NCI-H2227 treated with DMSO at 0.1 percent for 48 hours (cell line): ENCODE measurements at regions not wholly inside any gene's neighbourhood (a gene's known extent, or its start where the extent isn't known, plus 50 kb on each side); places are given as distances from the start of the nearest gene placed in this dataset.

Experiments used
- DNase-seq: peaks from one replicate; lab custom pipeline; 2025; lab: John Stamatoyannopoulos, UW

DNA sequence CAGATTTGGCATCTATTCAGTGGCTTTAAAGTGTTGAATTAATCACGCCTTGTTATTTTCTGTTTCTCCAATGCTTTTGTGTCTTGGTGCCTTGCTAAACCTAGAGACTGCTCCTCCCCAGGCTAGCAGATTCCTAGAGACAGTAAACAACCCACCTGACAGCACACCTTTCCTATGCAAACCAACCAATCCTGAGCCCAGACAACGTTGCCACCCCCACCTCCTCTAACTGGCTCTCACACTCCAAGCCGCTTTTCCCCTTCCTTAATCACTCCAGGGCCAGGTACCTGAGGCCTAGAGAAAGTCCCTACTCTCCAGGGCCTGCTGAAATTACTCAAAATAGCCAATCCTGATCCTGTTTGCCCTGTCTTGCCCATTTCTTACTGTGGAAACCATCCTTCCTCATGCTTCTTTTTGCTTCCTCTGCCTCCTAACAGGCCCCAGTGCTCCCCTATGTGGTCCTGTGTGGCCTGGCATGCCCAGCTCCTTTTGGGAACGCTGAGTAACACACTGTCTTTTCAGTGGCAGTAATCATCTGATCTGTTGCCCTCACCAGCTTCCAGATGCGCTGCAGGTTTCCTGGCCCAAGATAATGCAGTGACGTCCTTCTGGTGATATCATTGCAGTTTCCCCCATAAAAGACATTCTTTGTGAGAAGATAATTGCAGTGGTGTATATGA lies 53.4 kb downstream of the GAS1 start:
- DNase-seq = no peak

DNA sequence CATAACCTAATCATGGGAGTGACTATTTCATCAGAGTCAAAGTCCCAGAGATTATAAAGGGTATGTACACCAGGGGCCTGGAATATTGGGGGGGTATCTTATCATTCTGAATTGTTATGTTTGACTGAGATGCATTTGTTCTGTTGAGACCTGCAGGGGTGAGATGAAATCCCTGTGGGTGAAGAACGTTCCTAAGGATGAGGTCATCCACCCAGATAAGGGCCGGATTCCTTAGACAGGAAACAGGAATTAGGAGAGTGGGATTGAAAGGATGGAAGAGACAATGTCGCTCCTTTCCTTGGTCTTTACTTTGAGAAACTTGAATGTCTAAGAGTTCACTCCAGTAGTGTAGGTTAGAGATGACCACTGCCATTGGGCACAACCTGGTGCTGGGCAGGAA lies 54.7 kb downstream of the GAS1 start:
- no peak for DNase-seq

DNA sequence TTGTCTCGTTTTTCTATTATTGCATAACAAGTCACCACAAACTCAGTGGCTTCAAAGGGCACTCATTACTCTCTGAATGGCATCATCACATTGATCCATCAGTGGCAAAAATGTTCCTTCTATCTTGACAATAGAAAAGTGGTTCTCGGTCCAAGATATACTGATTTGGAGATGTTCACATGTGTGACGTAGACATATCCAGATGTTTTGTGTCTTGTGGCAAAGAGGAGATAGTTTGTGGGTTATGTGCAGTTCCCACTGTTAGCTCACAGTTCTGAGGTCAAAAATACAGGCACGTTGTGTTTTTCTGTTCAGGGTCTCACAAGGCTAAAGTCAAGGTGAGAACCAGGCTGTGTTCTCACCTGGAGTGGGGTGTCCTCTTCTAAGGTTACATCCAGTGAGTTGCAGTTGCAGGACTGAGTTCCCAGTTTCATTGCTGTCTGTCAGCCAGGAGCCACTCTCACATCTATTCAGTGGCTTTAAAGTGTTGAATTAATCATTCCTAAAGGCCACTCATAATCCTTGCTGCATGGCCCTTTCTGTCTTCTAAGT lies 55.3 kb downstream of the GAS1 start:
- DNase-seq = no peak

DNA sequence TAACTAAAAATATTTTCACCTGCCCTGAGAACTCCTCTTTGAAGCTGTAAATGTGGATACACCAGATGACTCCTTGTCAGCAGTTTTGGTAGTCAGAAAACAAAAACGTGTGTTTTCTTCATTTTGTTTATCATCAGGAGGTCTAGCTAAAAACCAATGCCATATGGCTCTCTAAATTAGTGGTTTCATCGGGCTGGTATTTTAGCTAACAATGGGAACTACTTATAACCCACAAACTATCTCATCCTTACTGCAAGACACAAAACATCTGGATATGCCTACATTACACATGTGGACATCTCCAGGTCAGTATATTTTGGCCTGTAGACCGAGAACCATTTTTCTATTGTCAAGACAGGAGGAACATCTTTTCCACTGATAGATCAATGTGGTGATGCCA lies 56.2 kb downstream of the GAS1 start:
- no peak for DNase-seq

DNA sequence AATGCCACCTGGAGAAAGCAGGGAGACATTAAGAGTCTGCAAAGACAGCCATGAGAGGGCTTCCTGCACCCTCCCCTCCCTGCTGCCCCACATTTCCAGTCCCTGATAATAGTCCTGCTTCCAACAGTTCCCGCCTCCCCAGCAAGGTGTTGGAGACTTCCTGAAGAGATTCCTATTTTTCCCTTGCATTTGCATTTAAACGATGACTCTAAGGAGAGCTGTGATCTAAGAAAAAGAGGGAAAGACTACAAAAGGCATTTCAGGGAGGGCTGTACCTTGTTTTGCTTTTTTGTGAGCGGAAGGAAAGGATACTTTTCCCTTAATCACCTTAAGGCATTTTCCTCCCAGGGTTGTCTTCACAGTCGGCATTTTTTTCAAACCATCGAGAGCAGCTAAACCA lies 62.1 kb downstream of the GAS1 start:
- no peak for DNase-seq

DNA sequence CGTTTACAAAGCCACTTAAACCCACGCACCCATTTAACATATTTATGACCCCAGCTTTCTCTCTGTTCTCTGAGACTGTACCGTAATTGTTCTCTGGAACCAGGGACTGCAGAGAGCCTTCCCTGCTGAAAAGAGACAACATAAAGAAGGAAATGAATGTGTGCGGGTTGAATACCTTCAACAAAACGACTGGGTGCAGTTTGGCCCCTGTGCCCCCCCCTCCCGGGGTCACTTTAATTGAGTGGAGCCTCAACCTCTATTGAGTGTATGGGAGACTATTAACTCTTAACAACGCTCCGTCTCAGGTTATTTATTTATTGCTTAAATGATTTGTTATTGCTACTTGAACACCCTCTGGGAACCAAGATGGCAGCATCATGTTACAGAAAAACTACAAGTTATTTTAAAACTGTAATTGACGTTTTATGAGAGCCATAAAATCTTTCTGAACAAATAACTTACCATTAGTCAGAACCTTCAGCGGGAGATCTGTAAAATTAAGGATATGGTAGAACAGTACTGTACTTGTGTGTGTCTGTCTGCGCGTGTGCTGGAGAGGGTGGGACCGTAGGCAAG lies 70.6 kb downstream of the GAS1 start:
- no peak for DNase-seq

DNA sequence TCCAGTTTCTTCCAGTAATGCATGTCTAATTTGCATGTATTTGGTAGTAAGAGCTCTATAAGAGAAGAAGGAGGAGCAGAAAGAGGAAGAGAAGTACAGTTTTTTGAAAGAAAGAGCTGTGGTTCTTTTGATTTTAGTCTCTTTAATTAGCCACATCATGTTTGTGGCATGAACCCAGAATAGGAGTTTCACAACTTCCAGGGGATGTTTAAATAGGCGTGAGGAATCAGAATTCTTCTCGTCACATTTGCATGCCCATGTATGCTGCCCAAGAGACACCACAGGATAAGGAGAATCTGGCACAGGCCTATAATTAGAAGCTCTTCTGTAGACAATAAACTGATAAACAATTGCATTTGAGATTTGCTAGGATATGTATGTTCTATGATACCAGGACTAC lies 78.7 kb downstream of the GAS1 start:
- no peak for DNase-seq

DNA sequence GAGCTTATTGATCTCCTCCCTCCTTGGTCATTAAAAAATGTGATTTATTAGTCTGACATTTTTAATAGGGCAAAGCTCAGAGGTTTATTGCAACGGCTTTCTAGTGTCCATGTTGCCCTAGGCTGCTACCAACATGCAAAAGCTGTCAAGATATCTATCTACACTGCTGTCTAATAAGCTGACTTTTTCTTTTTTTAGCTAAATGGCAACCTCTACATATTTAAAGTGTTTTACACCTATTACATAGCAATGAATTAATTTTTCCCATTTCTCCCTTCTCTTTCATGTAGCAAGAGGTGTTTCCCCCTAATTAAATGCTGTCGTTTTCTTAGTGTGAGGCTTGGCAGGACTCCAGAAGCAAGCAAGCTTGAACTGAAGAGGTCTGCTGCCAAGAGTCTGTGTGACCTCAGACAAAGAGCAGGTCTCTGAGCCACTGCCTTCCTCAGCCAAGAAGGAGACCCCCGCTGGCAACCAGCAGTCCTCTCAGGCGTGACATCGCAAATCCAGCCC lies 79.4 kb downstream of the GAS1 start:
- no peak for DNase-seq

DNA sequence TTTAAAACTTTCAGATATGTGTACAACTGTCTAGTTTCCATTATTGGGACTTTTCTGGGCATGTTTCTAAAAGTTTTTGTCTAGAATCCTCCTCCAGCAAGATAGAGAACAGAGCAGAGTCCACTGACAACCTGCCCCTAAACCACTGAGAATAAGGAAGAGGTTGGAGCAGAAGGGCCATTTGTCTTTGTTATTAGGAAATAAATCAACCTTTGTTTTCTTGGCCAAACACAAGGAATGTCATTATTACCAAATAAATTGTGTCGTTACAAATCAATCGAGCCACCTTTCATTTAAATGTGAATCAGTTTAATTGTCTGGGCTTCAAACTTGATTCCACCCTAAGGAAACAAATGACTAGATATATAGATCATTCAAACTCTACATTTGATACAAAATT lies 81.4 kb downstream of the GAS1 start:
- no peak for DNase-seq

DNA sequence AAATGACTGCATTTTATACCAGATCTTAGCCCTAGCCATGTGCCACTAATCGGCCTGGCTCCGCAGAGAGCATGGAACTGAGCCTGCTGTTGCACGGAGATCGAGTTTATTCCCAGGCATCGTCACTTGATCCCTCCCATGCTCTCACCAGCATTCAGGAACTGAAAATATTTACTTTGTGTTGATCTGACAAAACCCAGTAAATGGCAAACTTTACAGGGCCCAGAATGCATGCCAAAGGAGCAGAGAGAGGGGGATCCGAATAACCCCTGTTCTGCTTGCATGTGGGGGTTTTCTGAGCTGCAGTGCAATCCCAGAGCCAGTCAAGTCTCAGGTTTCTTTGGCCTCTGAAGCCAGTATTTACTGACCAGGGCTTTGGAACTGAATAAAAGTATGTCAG lies 87.3 kb downstream of the GAS1 start:
- DNase-seq = no peak

DNA sequence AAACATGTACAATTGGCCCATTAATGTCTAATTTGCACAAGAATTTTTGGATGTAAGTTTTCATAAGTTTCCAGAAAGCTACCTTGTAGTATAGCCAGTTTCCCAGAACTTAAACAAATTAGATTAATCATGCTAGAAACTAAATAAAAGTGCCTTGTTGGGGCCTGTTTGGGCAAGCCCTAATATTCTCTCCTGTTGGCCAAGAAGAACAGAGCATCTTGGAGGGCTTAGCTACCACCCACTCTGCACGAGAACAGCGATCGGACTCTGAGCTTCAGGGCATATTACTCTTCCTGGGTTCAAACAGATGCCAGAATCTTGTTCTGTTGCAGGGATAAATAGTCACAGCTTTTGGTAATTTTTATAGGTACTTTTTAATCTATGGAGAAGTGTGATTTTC lies 88.2 kb downstream of the GAS1 start:
- DNase-seq = no peak

DNA sequence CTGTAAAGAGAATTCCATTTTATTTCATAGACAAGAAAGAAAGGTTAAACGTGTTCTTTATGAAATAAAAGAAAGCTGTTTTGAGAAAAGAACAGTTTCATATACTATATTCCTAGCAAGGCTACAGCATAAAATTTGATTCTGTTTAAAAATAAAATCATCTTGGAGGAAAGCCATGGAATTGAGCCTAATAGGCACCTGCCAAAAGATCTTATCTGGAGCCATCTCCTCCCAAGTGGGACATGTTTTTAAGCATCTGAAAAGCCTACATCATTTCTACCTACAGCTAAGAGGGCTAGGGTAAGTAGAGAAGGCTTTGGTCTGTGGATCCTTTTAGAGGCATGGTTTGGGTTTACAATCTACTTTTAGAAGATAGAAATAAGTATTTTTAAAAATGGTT lies 89.3 kb downstream of the GAS1 start:
- DNase-seq = no peak

DNA sequence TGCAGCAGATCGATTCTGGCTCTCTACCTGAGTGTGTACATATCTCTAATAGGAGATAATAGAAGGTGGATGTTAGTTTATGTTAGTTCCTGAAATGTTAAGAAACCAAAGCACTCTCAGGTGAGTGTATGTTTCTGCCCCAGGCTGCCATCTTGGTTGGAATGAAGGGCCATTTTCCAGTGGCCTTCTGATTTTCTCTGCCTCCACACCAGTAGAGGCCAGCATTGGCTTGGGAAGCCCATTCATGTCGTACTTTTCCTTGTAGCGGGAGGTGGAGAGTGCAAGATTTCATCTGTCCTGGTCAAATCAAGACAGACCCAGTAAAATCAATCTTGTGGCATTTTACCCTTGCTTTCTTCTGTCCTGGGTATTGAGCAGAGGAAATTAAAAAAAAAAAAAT lies 91.0 kb downstream of the GAS1 start:
- no peak for DNase-seq

DNA sequence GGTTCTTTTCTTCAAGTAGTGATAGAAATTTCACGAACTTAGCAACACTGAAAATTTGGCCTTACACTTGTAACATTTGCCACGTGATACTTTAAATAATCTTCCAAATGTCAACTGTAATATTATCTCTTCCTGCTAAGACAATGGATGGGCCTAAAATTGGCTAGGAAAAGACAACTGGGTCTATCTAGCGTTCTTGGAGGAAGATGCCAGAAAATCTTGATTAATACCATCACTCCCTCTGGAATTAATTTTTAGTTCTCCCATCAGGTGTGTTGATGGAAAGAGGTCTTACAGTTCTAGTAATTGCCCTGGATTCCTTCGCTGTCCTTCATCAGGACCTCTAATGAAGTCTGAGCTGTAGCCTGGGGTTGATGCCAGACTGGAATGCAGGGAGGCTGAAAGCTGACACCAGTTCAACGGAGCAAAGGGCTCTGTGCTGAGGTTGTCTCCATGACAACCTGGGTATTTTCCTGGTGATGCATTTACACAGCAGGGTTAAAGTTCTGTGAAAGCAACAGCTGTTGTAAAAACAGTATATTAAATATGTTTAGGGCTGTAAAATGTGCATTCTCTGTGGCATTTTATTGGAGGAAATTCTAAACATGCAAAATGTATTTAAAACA lies 92.3 kb downstream of the GAS1 start:
- DNase-seq = no peak

DNA sequence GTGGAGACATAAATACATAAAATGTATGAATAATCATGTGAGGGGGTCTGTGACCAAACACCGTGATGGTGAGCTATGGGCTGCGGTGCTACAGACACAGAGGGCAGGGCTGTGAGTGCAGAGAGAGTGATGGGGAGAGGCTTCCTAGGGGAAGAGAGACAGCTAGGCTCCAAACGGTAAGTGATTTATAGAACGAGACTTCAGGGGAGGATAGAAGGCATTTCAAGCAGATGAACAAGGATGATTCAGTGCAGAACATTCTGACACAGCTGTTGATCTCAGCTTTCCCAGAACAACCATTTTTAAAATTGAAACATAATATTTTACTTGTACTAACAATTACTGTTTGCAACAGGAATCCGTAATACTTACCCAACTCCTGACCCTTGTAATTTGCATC lies 100.7 kb downstream of the GAS1 start:
- DNase-seq = no peak

DNA sequence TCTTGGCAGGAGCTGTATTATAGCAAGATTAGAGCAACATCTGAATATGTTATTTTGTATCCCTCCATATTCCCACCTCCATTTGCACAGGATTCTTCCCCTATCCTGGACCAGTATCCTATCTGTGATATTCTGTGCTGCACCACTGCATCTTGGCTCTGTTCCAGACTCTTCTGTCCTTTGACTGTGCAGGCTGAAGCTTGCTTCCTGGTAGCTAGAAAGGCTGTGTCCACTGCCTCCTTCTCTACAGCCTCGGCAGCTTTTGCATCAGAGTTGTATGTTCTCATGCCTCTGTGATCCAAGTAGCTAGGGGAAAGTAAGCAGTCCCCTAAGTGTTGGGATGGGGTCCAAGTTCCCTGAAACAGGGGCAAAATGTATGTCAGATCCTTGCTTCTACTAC lies 104.1 kb downstream of the GAS1 start:
- DNase-seq = no peak

DNA sequence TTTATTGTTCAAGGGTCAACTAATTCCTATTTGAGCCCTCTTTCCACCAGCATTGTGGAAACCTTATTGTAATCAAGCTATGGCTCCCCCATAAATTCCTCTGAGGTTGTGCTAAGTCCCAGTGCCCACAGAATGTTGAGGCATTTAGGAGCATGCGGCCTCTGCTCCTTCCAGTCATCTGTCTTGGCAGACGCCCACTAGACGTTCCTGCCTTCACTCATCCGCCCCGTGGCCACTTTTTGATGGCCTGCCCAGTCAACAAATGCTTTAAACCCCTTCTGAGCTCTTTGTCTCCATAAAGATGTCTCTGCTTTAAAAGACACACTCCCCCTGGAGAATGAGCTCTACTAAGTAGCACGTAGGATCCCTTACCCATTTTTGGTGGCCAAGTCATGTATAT lies 104.7 kb downstream of the GAS1 start:
- DNase-seq = no peak

DNA sequence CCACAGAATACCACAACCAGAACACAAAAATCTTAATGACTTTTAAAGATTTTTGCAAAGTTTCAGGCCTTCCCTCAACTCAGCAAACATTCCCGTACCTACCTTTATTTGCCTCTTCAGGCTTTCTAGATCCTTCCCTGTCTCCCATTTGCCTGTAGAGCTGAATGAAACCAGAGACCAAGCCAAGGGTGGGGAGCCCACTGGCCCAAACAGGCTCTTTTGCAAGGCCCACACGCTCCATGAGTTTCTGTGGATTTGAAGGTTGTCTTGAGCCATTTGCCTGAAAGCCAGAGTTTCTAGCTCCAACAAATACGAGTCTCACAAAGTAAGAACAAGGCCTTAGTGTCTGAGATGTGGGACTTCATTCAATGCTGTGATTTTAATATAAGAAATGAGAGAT lies 107.8 kb downstream of the GAS1 start:
- DNase-seq = no peak

DNA sequence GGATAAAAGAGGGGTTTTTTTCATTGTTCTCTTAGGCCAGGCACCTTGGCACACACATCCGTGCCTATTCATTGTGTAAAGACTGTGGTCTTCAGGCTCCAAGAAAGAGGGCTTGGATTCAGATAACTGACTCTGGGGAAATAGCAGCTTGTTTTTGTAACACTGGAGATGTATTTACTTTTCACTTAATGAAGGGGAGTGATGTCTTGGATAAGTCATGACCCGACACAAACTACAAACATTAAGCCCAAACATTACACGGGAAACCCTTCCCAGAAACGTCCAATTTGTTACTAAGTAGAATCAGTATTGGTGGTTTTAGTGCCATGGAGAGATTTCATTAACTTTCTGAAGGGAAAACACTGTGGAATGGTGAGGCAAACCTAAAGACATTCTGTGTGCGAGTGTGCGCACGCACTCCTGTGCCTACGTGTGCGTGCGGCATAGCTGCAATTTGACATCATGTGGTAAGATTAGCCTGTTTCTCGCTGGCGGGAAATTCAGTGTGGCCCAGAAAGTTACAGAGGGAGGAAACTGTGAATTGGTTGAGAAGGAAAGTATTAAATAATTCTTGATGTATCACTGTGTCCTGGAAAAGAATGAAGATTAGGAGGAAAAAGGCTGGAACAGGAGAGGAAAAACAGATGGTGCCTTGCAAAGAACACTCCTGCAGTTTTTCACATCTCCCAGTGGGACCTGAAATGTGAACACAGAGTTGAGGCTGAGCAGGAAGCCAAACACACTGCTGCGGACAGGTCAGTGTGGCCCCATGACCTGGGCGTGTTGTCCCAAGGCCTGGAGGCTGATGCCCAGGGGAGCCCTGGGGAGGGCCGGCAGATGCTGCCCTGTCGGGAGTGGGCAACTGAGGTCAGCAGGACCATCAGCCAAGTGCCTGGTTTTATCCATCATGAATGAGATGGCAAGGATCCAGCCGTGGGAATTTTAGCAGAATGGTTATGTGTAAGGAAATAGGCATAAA lies 108.5 kb downstream of the GAS1 start:
- DNase-seq = no peak

DNA sequence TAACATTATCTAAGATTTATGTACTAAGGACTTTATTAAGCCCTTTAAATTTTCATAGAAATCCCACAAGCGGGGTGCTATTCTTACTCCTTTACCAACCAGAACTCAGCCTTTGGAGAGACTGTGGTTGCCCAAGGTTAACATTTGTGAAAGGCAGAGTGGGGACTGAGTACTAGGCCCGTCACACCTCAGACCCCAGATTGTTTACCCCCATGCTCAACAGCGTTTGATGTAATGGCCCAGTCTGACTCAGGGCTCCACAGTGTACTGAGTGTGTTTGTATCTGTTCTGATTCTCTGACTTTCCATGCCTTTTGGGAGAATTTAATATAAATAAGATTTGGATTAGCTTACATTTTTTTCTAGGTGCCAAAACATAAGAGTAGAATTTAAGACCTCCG lies 110.0 kb downstream of the GAS1 start:
- DNase-seq = no peak

DNA sequence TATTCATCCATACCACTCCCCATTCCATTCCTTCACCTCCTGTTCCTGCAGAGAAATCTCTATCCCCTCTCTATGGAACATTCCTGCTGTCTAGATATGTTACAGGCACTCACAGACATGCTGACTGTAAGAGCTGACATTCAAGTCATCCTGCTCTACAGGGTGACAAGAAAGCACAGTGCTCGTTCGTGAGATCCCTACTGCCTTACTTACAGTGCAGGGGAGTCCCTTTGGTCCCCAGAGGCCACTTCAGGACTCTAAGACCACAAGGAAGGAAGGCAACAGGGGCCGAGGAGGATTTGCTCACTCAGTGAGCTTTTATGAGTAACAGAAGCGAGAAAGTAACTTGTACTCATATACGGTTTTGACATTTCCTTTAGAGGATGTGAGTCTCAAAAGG lies 110.5 kb downstream of the GAS1 start:
- DNase-seq = no peak

DNA sequence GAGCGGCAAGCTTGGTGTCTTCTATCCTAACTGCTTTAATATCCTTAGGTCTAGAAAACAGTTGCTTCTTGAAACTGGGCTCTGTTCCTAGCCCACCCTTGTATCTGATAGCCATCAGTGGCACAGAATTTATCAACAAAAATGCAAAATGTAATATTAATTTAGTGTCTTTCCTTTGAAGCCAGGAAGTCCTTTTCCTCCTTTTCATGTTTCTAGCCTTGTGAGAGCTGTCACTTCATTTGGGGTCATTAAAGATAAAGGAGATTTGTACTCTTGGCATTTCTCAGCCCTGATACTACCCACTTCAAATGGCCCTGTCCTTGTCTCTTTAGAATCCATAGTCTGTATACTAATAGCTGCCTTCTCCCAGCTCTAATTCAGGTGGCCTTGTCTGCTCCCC lies 111.0 kb downstream of the GAS1 start:
- no peak for DNase-seq
